ENCODE measurements at regions not wholly inside any gene's neighbourhood (a gene's known extent, or its start where the extent isn't known, plus 50 kb on each side); places are given as distances from the start of the nearest gene placed in this dataset.
A peak's percentile ranks its signal among the peaks of the same experiment; 100 is the strongest.
"Not testable (repeated sequence)": the region's sequence is repeated elsewhere in the genome, so short reads cannot be mapped to it uniquely, and the experiment has no call there.

GRCh38 chr5:74393943-74394342 is 246.6 kb downstream of the ENC1 start:
- Histone ChIP-seq H3K27ac (no peak overlapping the region; the same call in 1 of the 2 replicates), H3K4me3 (no peak overlapping the region), H3K36me3 (no peaks in the 10 kb centered on the region), H3K27me3 (no peaks in the 10 kb centered on the region), H3K9me3 (replicated peaks) (no peaks in the 10 kb centered on the region), H3K4me1 (peaks cover 49% of the 10 kb centered on the region)
- DNase-seq: no peak

- DNase-seq: peak in 1 of 2 experiments; percentile 34
- H3K27ac ChIP-seq: no peak overlapping the region; the same call in 1 of the 2 replicates
- no peaks in the 10 kb centered on the region; the same call in 1 of the 2 replicates for H3K9me3 ChIP-seq (replicated peaks)
- H3K36me3 ChIP-seq: no peaks in the 10 kb centered on the region
- H3K4me3 ChIP-seq: no peak overlapping the region
- no peaks in the 10 kb centered on the region for H3K27me3 ChIP-seq
- peaks cover 49% of the 10 kb centered on the region for H3K4me1 ChIP-seq
These were observed 247.7 kb downstream of the ENC1 start for GRCh38 chr5:74392711-74393351.

GRCh38 chr5:74391410-74391809 is 249.1 kb downstream of the ENC1 start:
- Histone ChIP-seq H3K27me3 (no peaks in the 10 kb centered on the region), H3K4me1 (peaks cover 52% of the 10 kb centered on the region), H3K4me3 (no peak overlapping the region), H3K36me3 (no peaks in the 10 kb centered on the region), H3K27ac (no peak overlapping the region), H3K9me3 (replicated peaks) (peaks cover 3% of the 10 kb centered on the region; the same call in 1 of the 2 replicates)
- no peak for DNase-seq

GRCh38 chr5:74390822-74391221 is 249.7 kb downstream of the ENC1 start:
- no peaks in the 10 kb centered on the region for H3K27me3 ChIP-seq
- no peaks in the 10 kb centered on the region for H3K36me3 ChIP-seq
- peaks cover 55% of the 10 kb centered on the region for H3K4me1 ChIP-seq
- no peak for DNase-seq
- no peak overlapping the region for H3K4me3 ChIP-seq
- H3K27ac ChIP-seq: no peak overlapping the region
- H3K9me3 ChIP-seq (replicated peaks): peaks cover 3% of the 10 kb centered on the region; the same call in 1 of the 2 replicates

GRCh38 chr5:74390306-74390637 is 250.3 kb downstream of the ENC1 start:
- H3K4me1 ChIP-seq: peaks cover 59% of the 10 kb centered on the region
- no peak overlapping the region for H3K27ac ChIP-seq
- H3K27me3 ChIP-seq: no peaks in the 10 kb centered on the region
- no peaks in the 10 kb centered on the region for H3K36me3 ChIP-seq
- peaks cover 3% of the 10 kb centered on the region; the same call in 1 of the 2 replicates for H3K9me3 ChIP-seq (replicated peaks)
- no peak overlapping the region for H3K4me3 ChIP-seq
- no peak for DNase-seq

- no peaks in the 10 kb centered on the region for H3K36me3 ChIP-seq
These were observed 250.8 kb downstream of the ENC1 start for GRCh38 chr5:74389531-74390305.

GRCh38 chr5:74388411-74388810 is 252.1 kb downstream of the ENC1 start:
- H3K4me3 ChIP-seq; H3K27me3 ChIP-seq; H3K36me3 ChIP-seq; H3K9me3 ChIP-seq (replicated peaks); DNase-seq; H3K27ac ChIP-seq: not testable (repeated sequence)
- peaks cover 57% of the 10 kb centered on the region for H3K4me1 ChIP-seq

More at GRCh38 chr5:74389531-74390305, 250.8 kb downstream of the ENC1 start:
- Histone ChIP-seq H3K27me3 (no peaks in the 10 kb centered on the region), H3K27ac (no peak overlapping the region), H3K9me3 (replicated peaks) (peaks cover 3% of the 10 kb centered on the region; the same call in 1 of the 2 replicates), H3K4me1 (peaks cover 57% of the 10 kb centered on the region), H3K4me3 (no peak overlapping the region)
- no peak for DNase-seq

GRCh38 chr5:74386571-74387334 is 253.8 kb downstream of the ENC1 start:
- H3K9me3 ChIP-seq (replicated peaks): peaks cover 3% of the 10 kb centered on the region; the same call in 1 of the 2 replicates
- H3K36me3 ChIP-seq: no peaks in the 10 kb centered on the region
- no peak for DNase-seq
- no peaks in the 10 kb centered on the region for H3K27me3 ChIP-seq
- no peak overlapping the region for H3K4me3 ChIP-seq
- H3K27ac ChIP-seq: no peak overlapping the region
- H3K4me1 ChIP-seq: peaks cover 59% of the 10 kb centered on the region

GRCh38 chr5:74384851-74385250 is 255.7 kb downstream of the ENC1 start:
- no peaks in the 10 kb centered on the region for H3K36me3 ChIP-seq
- DNase-seq: peak; percentile 72 to 95
- peaks cover 48% of the 10 kb centered on the region for H3K4me1 ChIP-seq
- no peaks in the 10 kb centered on the region for H3K27me3 ChIP-seq
- peak overlapping the region; percentile 58 for H3K27ac ChIP-seq
- H3K9me3 ChIP-seq (replicated peaks): peaks cover 3% of the 10 kb centered on the region; the same call in 1 of the 2 replicates
- peak overlapping the region; percentile 5; the same call in 1 of the 2 replicates for H3K4me3 ChIP-seq

GRCh38 chr5:74382987-74383593 is 257.4 kb downstream of the ENC1 start:
- H3K9me3 ChIP-seq (replicated peaks): peaks cover 3% of the 10 kb centered on the region; the same call in 1 of the 2 replicates
- H3K36me3 ChIP-seq: no peaks in the 10 kb centered on the region
- H3K4me1 ChIP-seq: peaks cover 48% of the 10 kb centered on the region
- peak; percentile 67 to 80 for DNase-seq
- H3K4me3 ChIP-seq: no peak overlapping the region
- H3K27ac ChIP-seq: peak overlapping the region; percentile 58
- H3K27me3 ChIP-seq: no peaks in the 10 kb centered on the region

GRCh38 chr5:74382123-74382855 is 258.2 kb downstream of the ENC1 start:
- no peak overlapping the region for H3K4me3 ChIP-seq
- DNase-seq: no peak
- H3K36me3 ChIP-seq: no peaks in the 10 kb centered on the region
- no peaks in the 10 kb centered on the region for H3K27me3 ChIP-seq
- peak overlapping the region; percentile 58; the same call in 1 of the 2 replicates for H3K27ac ChIP-seq
- H3K9me3 ChIP-seq (replicated peaks): peaks cover 3% of the 10 kb centered on the region; the same call in 1 of the 2 replicates
- H3K4me1 ChIP-seq: peaks cover 48% of the 10 kb centered on the region

GRCh38 chr5:74380193-74380592 is 260.3 kb downstream of the ENC1 start:
- Histone ChIP-seq H3K27me3 (no peaks in the 10 kb centered on the region), H3K4me1 (peaks cover 35% of the 10 kb centered on the region), H3K27ac (no peak overlapping the region), H3K9me3 (replicated peaks) (no peaks in the 10 kb centered on the region), H3K4me3 (no peak overlapping the region), H3K36me3 (no peaks in the 10 kb centered on the region)
- no peak for DNase-seq

- no peak overlapping the region for H3K4me3 ChIP-seq
- H3K27ac ChIP-seq: no peak overlapping the region
- no peaks in the 10 kb centered on the region for H3K27me3 ChIP-seq
- peaks cover 36% of the 10 kb centered on the region for H3K4me1 ChIP-seq
- DNase-seq: no peak
- no peaks in the 10 kb centered on the region for H3K36me3 ChIP-seq
- H3K9me3 ChIP-seq (replicated peaks): no peaks in the 10 kb centered on the region
These were observed 262.1 kb downstream of the ENC1 start for GRCh38 chr5:74378464-74378863.

GRCh38 chr5:74376187-74376586 is 264.3 kb downstream of the ENC1 start:
- no peaks in the 10 kb centered on the region for H3K36me3 ChIP-seq
- no peak for DNase-seq
- H3K4me3 ChIP-seq: no peak overlapping the region
- H3K4me1 ChIP-seq: peaks cover 43% of the 10 kb centered on the region
- no peaks in the 10 kb centered on the region for H3K9me3 ChIP-seq (replicated peaks)
- H3K27me3 ChIP-seq: no peaks in the 10 kb centered on the region
- no peak overlapping the region for H3K27ac ChIP-seq
